ENCODE measurements at regions not wholly inside any gene's neighbourhood (a gene's known extent, or its start where the extent isn't known, plus 50 kb on each side); places are given as distances from the start of the nearest gene placed in this dataset.

DNA sequence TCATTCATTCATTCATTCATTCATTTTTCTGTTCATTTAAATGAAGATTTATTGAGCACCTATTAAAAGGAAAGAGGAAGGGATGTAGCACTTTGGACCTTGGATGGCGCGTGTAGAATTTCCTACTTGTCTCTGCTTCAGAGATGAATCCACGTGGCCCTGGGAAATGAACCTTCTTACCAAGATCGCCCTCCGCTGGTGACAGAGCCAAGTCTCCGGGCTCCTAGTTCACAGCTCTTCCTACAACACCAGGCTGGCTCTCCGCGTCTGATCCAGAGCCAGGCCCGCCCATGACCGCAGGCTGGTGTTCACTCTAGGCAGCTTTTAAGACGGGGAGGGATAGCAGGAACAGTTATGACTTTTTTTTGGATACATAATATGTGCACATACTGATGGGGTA is 70.9 kb upstream of the PIWIL1 start:
- H3K27me3 ChIP-seq, result no peaks in the 10 kb centered on the region
- no peaks in the 10 kb centered on the region for H3K9me3 ChIP-seq
- intact Hi-C loops (cut with DNase I), result no loop called here
- H3K27ac ChIP-seq, result no peak overlapping the region
- H3K4me1 ChIP-seq (ENCODE audit: insufficient read depth), result no peaks in the 10 kb centered on the region
- DNase-seq, result no peak
- TF ChIP-seq POLR2A (IDR thresholded peaks at IDR 0.05) (no peak), EP300 (IDR thresholded peaks at IDR 0.05) (no peak)
- TF ChIP-seq, protein P1, sequence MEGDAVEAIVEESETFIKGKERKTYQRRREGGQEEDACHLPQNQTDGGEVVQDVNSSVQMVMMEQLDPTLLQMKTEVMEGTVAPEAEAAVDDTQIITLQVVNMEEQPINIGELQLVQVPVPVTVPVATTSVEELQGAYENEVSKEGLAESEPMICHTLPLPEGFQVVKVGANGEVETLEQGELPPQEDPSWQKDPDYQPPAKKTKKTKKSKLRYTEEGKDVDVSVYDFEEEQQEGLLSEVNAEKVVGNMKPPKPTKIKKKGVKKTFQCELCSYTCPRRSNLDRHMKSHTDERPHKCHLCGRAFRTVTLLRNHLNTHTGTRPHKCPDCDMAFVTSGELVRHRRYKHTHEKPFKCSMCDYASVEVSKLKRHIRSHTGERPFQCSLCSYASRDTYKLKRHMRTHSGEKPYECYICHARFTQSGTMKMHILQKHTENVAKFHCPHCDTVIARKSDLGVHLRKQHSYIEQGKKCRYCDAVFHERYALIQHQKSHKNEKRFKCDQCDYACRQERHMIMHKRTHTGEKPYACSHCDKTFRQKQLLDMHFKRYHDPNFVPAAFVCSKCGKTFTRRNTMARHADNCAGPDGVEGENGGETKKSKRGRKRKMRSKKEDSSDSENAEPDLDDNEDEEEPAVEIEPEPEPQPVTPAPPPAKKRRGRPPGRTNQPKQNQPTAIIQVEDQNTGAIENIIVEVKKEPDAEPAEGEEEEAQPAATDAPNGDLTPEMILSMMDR (IDR thresholded peaks at IDR 0.05), result no peak
- H3K4me3 ChIP-seq, result no peak overlapping the region
- 36 to 52% (median 47%) methylated on average over 11 of the region's 11 CpGs for WGBS, 3 donors
- H3K36me3 ChIP-seq, result no peaks in the 10 kb centered on the region

DNA sequence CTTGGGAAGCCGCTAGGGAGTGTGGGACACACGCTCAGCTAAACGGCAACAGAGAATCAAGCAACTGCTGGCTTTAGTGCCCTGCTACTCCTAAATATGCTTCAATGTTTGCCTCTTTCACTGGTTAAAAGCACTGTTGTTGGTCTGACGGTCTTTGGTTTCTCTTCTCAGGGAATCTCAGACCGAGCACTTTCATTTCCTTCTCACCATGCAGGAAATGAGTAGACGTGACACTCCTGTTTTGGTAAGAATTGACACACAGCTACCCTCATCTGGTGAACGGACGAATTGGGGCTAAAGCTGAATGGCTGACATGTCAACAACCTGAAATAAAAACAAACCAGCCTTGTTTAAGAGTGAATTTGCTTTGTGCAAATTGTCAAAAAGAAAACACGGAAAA is 57.5 kb upstream of the PIWIL1 start:
- H3K9me3 ChIP-seq, result no peaks in the 10 kb centered on the region
- intact Hi-C loops (cut with DNase I), result no loop called here
- no peaks in the 10 kb centered on the region for H3K4me1 ChIP-seq (ENCODE audit: insufficient read depth)
- DNase-seq, result no peak
- no peaks in the 10 kb centered on the region for H3K27me3 ChIP-seq
- WGBS, 3 donors, result 16 to 29% (median 26%) methylated on average over 9 of the region's 9 CpGs
- H3K27ac ChIP-seq, result no peak overlapping the region
- H3K4me3 ChIP-seq, result no peak overlapping the region
- TF ChIP-seq POLR2A (IDR thresholded peaks at IDR 0.05) (no peak), EP300 (IDR thresholded peaks at IDR 0.05) (no peak)
- TF ChIP-seq, protein P1 (IDR thresholded peaks at IDR 0.05), result no peak
- H3K36me3 ChIP-seq, result no peaks in the 10 kb centered on the region

DNA sequence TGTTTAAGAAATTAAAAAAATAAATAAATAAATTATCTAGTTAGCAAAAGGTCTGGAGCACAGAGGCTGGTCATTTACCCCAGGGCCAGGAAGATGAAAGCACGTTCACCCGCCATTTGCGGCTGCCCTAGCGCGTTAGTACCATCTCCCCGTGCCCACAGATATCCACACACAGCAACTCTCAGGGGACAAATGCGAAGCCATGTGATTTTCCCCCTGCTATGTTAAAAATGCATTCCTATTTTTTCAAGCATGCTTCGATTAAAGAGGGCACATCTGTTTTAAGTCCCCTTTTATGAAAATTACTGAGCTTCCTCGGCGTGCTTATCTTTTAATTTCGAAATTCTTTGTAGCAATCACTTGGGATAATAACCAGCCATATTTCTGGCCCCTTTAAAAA is 56.9 kb upstream of the PIWIL1 start:
- Histone ChIP-seq H3K27ac (no peak overlapping the region), H3K4me3 (no peak overlapping the region), H3K4me1 (ENCODE audit: insufficient read depth) (no peaks in the 10 kb centered on the region), H3K27me3 (no peaks in the 10 kb centered on the region), H3K9me3 (no peaks in the 10 kb centered on the region), H3K36me3 (no peaks in the 10 kb centered on the region)
- intact Hi-C loops (cut with DNase I), result no loop called here
- DNase-seq, result no peak
- 59 to 69% (median 59%) methylated on average over 11 of the region's 11 CpGs for WGBS, 3 donors
- TF ChIP-seq, protein P1 (IDR thresholded peaks at IDR 0.05), result no peak
- TF ChIP-seq POLR2A (IDR thresholded peaks at IDR 0.05), result no peak
- no peak for TF ChIP-seq EP300 (IDR thresholded peaks at IDR 0.05)

DNA sequence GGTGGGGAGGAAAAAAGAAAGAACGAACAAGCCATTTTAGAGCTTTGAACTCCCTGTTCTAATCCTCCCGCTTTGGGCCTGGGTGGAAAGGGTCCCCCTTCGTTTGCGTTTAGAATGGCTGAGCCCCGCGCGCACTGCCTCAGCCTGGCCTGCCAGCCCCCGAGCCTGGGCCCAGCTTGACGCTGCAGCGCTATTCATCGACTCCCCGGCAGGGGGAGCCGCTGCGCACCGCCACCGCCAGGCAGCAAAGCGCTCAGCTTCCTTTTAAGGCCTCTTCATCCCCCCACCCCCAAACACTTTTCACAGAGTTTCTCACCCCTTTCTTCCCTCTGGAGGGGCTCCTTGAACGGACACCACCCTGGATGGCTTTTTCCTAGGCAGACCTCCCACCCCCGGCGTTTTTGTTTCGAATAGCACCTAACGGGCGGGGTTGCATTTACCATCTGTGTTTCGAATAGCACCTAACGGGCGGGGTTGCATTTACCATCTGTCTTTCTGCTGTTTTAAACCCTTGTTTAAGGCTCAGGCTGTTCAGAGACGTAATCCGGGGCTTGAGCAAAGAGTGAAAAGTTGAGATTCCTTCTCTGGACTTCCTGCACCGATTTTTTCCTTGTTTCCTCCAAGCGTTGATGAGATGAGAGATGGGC is 56.4 kb upstream of the PIWIL1 start:
- Histone ChIP-seq H3K4me1 (ENCODE audit: insufficient read depth) (no peaks in the 10 kb centered on the region), H3K4me3 (no peak overlapping the region), H3K27ac (no peak overlapping the region), H3K9me3 (no peaks in the 10 kb centered on the region), H3K27me3 (no peaks in the 10 kb centered on the region), H3K36me3 (no peaks in the 10 kb centered on the region)
- intact Hi-C loops (cut with DNase I), result no loop called here
- 34 to 43% (median 37%) methylated on average over 30 of the region's 30 CpGs for WGBS, 3 donors
- TF ChIP-seq, protein P1 (IDR thresholded peaks at IDR 0.05), result no peak
- TF ChIP-seq EP300 (IDR thresholded peaks at IDR 0.05) (no peak), POLR2A (IDR thresholded peaks at IDR 0.05) (no peak)
- peak in 2 of 5 donors; percentile 20 to 53 for DNase-seq
